Medulla oblongata (tissue), 1 donor: ENCODE measurements at regions not wholly inside any gene's neighbourhood (a gene's known extent, or its start where the extent isn't known, plus 50 kb on each side); places are given as distances from the start of the nearest gene placed in this dataset.
A peak's percentile ranks its signal among the peaks of the same experiment; 100 is the strongest.

Experiments
- DNase-seq: peaks from one replicate; pipeline ENCODE4 v3.0.0-alpha.2; 2015; ENCODE audit errors: extremely low spot score

- DNase-seq, result no peak
Observed at GRCh38 chr2:222058819-222059445, 239.9 kb downstream of the PAX3 start.

- peak; percentile 24 for DNase-seq
Observed at GRCh38 chr2:222057347-222058073, 241.3 kb downstream of the PAX3 start.

- no peak for DNase-seq
Observed at GRCh38 chr2:222055328-222055727, 243.5 kb downstream of the PAX3 start.

GRCh38 chr2:222054813-222055212, 244.0 kb downstream of the PAX3 start:
- DNase-seq, result no peak

GRCh38 chr2:222052934-222053367, 245.8 kb downstream of the PAX3 start:
- DNase-seq, result no peak

- no peak for DNase-seq
Observed at GRCh38 chr2:222050981-222051380, 247.8 kb downstream of the PAX3 start.

- DNase-seq, result no peak
Observed at GRCh38 chr2:222049946-222050345, 248.9 kb downstream of the PAX3 start.

- DNase-seq, result no peak
Observed at GRCh38 chr2:222043897-222044296, 254.9 kb downstream of the PAX3 start.

- peak; percentile 18 for DNase-seq
Observed at GRCh38 chr2:222042666-222043065, 256.1 kb downstream of the PAX3 start.

GRCh38 chr2:222040333-222040732, 258.5 kb downstream of the PAX3 start:
- no peak for DNase-seq

- no peak for DNase-seq
Observed at GRCh38 chr2:222039821-222040220, 259.0 kb downstream of the PAX3 start.

- DNase-seq, result no peak
Observed at GRCh38 chr2:222038067-222038802, 260.6 kb downstream of the PAX3 start.

GRCh38 chr2:222037211-222037610, 261.6 kb downstream of the PAX3 start:
- no peak for DNase-seq

GRCh38 chr2:222034058-222034457, 264.7 kb downstream of the PAX3 start:
- no peak for DNase-seq

GRCh38 chr2:222033541-222033940, 265.3 kb downstream of the PAX3 start:
- no peak for DNase-seq

- no peak for DNase-seq
Observed at GRCh38 chr2:222025881-222026271, 272.9 kb downstream of the PAX3 start.

- peak; percentile 69 for DNase-seq
Observed at GRCh38 chr2:222024932-222025880, 273.6 kb downstream of the PAX3 start.

GRCh38 chr2:222017252-222017850, 281.4 kb downstream of the PAX3 start:
- DNase-seq, result no peak

GRCh38 chr2:222013889-222014288, 284.9 kb downstream of the PAX3 start:
- no peak for DNase-seq

- no peak for DNase-seq
Observed at GRCh38 chr2:222000326-222000725, 298.5 kb downstream of the PAX3 start.

GRCh38 chr2:221999717-222000116, 299.1 kb downstream of the PAX3 start:
- DNase-seq, result no peak
